Bone marrow (tissue), 2 donors: ENCODE measurements at regions not wholly inside any gene's neighbourhood (a gene's known extent, or its start where the extent isn't known, plus 50 kb on each side); places are given as distances from the start of the nearest gene placed in this dataset.

Experiments
- DNase-seq, 2 donors: peaks; one replicate each; lab custom pipeline; 2025; lab: John Stamatoyannopoulos, UW

- DNase-seq: no peak
Observed at GRCh38 chr9:82498541-82499317, 510.2 kb downstream of the SPATA31D1 start.

- no peak for DNase-seq
Observed at GRCh38 chr9:82499337-82499736, 510.8 kb downstream of the SPATA31D1 start.

GRCh38 chr9:82504620-82505019, 516.0 kb downstream of the SPATA31D1 start:
- DNase-seq: no peak

- DNase-seq: no peak
Observed at GRCh38 chr9:82511626-82512025, 523.1 kb downstream of the SPATA31D1 start.

DNA sequence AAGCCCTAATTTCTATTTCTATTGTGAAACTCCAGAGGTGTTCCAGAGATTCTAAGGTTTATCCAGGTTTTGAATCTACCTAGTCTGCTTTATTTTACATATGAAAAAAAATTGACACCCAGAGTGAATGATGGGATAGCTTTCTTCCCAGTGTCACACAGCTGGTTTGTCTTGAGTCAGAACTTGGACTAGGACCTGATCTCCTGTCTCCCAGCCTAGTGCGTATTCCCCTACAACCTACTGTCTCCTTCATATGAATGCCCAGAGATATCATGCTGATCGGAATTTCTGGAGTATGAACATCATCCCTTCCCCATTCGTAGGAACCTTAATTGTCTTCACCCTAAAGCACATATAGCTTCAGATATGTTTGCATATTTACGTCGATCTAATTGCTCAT, 524.2 kb downstream of the SPATA31D1 start:
- DNase-seq: no peak

DNA sequence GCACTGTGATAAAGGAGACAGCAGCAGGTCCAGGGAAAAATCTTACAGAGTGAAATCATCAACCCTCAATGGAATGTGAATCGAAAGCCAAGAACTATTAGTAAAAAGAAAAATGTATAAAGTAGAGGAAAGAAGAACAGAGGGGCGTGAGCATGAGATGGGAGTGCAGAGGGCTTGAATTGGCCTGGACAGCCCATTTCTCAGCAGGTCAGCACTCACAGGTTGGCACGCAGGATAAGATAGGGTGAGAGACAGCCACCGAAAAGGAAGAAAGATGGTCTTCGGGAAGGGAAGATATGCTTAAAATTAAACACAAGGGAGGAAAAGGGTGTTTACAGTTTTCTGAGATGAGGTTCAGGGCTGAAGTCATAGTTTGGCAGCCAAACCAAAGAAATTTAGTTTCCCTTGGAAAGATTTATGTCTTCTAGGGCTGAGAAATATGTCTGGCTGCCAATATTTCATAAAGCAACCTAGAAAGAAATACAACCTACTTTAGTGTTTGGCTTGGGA, 524.7 kb downstream of the SPATA31D1 start:
- DNase-seq: no peak

DNA sequence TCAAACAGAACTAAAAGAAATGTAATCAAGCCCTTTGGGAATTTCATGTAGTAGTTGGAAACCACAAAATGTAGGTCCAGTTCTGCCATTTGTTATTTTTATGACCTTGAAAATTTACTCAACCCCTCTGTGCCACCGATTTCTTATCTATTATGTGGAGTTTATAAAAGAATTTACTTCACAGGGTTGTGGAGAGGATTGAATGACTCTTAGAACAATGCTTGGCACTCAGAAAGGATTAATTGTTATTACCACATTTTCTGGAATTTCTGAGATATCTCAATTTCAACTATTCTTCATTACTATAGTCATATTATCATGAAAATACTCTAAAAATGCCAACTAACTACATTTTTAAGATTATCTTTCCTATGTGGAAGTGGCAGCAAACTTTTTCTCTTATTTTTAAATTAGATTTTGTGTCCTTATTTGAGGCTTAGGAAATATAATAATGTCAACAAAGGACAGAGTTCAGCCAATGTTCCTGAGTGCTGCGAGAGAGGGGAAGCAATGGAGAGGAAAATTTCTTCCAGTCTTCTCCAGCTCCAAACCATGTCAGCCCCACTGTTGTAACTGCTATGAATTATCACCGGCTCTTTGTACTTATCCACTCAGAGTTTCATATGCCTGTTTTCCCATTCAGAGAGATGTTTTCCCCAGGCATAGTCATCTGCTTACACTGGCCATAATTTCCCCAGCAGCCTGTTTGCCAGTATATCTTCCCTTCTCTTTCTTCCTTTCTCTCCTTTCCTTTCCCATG, 525.6 kb downstream of the SPATA31D1 start:
- no peak for DNase-seq

DNA sequence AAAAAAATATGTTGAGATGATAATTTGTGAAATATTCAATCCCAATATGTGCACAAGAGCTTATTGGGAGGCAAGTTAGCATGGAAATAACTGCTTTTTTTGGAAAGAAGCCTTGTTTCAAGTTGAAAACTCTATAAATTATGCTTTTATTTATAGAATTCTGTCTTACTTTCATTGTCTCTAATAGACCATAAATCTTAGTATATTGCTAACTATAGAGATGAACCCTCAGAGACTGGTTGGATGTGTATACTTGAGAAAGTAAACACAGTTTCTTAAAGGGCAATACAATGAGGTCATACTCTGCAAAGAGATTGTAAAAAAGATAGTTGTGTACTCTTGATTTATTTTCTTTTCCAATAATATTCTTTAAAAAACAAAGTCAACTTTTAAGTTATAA, 530.3 kb downstream of the SPATA31D1 start:
- DNase-seq: no peak

GRCh38 chr9:82519332-82519731, 530.8 kb downstream of the SPATA31D1 start:
- DNase-seq: no peak

DNA sequence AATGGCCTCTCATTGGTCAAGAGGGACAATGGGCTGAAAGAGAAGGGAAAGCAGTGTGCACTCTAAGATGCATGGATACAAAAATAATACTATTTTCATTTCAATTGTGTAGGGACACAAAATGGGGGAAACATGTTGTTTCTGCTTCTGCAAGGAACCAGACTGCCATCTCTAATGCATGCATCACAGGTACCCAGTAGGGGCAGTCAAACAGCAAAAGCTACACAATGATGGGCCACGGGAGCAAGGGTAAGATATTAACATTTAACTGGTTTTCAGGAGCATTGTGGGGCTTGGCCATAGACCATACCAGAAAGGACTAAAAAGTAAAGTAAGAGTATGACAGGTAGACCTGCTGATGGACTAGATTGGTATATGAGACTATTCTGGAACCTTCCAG, 535.8 kb downstream of the SPATA31D1 start:
- DNase-seq: no peak

DNA sequence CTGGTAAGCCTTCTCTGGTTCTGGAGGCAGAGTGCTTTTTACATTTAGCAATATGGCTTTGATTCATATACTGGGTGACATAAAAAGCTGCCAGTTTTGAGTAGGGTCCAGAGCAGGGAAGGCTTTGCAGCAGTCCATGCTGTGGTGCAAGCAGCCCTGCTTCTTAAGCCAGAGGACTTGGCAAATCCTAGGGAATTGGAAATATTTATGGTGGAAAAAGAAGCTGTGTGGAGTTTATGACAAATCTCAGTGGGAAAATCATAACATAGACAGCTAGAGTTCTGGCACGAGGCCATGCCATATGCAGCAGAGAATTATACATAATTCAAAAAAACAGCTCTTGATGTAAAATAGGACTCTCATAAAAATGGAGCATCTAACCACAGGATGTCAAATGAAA, 536.4 kb downstream of the RASEF start:
- no peak for DNase-seq

DNA sequence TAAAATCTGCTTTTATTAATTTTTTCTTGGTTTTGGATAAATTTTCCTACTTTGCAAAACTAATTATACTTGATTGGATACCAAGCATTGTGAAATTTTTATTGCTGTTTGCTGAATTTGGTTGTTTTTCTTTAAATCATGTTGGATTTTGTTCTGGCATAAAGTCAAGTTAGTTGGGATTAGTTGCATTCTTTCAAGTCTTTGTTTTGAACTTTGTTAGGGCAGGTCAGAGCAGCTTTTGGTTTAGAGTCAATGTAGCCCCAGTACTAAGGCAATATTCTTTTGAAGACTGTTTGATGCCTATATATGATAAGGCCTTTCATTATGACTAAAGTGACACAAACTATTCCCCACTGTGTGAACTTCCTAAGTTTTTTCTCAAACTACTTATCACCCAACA, 531.1 kb downstream of the RASEF start:
- DNase-seq: no peak

DNA sequence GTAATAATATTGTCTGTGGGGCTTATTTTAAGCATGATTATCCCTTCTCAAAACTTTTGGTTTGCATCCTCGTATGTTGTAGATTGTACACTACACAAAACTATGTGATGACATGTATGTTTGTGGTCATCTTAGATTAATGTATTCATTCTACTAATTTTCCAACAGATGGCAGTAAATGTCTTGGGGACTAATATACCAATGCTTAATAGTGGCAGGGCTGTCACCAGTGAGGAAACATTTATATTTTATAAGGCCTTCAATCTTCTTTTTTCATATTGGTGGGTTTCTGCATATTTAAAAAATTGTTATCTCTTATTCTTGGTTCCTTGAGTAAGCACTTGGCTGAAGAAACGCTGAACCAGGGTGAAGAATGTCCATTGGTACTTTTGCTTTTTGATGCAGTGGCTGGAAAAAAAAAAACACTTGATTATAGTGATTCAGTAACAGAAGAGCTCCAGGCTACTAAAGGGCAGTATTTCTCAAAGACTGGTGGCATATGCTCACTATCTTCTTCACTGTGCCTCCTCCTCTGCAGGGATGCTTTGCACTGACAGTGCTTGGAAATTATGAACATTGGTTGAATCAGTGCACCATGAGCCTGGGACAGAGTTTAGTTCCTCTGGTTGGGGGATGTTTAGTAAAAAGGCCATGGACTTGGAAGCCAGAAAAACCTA, 530.3 kb downstream of the RASEF start:
- DNase-seq: no peak

DNA sequence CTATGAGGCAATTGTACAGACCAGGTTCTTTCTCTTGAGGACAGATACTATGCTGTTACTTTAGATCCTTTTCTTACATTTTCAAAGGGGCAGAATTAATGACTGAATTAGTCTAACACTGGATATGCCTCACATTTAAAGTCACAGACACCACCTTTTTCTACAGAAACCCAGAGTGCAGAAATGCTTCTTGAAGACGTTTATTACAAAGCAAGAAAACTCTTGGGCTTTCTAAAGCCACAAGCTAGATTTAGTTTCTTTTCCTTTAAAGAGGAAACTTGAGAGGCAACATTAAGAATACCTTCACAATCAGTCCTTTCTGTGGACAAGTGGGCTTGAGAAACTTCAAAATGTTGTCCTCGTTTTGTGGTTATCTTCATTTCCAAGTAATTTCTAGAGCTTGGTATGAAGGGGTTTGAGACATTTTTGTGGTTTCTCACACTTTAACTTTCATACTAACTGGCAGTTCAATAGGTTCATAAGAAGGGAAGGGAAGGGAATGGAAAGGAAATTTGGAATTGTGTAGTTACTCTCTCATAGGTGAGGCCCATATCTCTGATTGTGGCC, 527.4 kb downstream of the RASEF start:
- DNase-seq: no peak

- no peak for DNase-seq
Observed at GRCh38 chr9:82538634-82539033, 524.3 kb downstream of the RASEF start.

- no peak for DNase-seq
Observed at GRCh38 chr9:82539146-82539545, 523.8 kb downstream of the RASEF start.

GRCh38 chr9:82539856-82540579, 522.9 kb downstream of the RASEF start:
- DNase-seq: no peak

DNA sequence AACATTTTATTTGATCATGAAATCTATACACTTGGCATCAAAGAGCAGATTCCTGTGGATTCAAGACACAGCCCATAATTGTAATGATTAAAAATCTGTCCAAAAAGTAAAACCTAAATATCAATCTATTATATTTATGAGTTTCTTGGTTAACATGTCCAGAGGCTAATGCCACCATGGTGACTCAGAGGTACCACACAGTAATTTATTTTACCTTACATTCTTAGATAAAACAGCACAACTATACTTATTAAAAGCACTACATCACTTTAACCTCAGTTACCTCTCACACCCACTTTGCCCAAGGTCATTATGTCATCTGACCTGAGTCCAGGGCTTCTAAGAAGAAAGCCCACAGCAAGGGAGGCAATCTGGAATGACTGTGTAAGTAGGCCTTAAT, 519.2 kb downstream of the RASEF start:
- no peak for DNase-seq

- no peak for DNase-seq
Observed at GRCh38 chr9:82546136-82546535, 516.8 kb downstream of the RASEF start.

DNA sequence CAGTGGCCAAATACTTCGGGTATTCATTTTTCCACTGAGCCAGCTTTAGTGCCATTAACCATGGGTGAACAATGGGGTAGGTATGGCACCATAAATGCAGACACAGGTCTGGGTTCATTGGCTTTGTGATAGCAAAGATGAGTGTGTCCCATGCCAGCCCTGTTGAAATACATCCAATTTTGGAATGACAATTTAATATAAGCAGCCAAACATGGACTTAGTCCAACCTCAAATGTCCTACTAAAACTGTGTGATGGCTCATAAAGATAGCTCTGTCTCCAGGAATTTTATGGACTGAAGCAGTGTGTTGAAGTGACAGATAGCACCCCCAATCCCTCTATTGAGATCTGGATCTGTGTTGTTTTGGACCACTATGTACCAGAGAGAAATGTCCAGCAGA, 514.9 kb downstream of the RASEF start:
- DNase-seq: no peak

- no peak for DNase-seq
Observed at GRCh38 chr9:82549174-82549821, 513.6 kb downstream of the RASEF start.
